Memory B cell (primary cell): ENCODE measurements at regions not wholly inside any gene's neighbourhood (a gene's known extent, or its start where the extent isn't known, plus 50 kb on each side); places are given as distances from the start of the nearest gene placed in this dataset.

Source experiments
- ATAC-seq: fragments of 150-1000 bp; cut with Tn5 transposase; 2 replicates; pipeline ENCODE4 v1.10.0; 2021; ENCODE audit warnings: low read depth, mild to moderate bottlenecking, moderate library complexity
- DNase-seq, 2 donors: peaks; one replicate each; pipeline ENCODE4 v3.0.0; 2022; ENCODE audit warnings: low spot score in 2 of 2
- H3K27ac Mint-ChIP-seq: one replicate; pipeline ENCODE4 v1.8.0; 2022; ENCODE audit warnings: mild to moderate bottlenecking, moderate library complexity, mixed read lengths
- H3K27me3 Mint-ChIP-seq: one replicate; pipeline ENCODE4 v1.8.0; 2022; ENCODE audit warnings: mixed read lengths
- H3K36me3 Mint-ChIP-seq: one replicate; pipeline ENCODE4 v1.8.0; 2022; ENCODE audit warnings: mild to moderate bottlenecking, mixed read lengths
- H3K4me1 Mint-ChIP-seq: one replicate; pipeline ENCODE4 v1.8.0; 2022; ENCODE audit warnings: mixed read lengths
- H3K4me3 Mint-ChIP-seq: one replicate; pipeline ENCODE4 v1.8.0; 2022; ENCODE audit warnings: mild to moderate bottlenecking, moderate library complexity, mixed read lengths
- H3K9me3 Mint-ChIP-seq: one replicate; pipeline ENCODE4 v1.8.0; 2022; ENCODE audit warnings: mixed read lengths

- no peaks in the 10 kb centered on the region for H3K4me1 Mint-ChIP-seq
- H3K36me3 Mint-ChIP-seq: no peaks in the 10 kb centered on the region
These were observed 811.7 kb downstream of the TLR4 start for GRCh38 chr9:118515947-118516346.

GRCh38 chr9:118521261-118521660 lies 817.1 kb downstream of the TLR4 start:
- Mint-ChIP-seq H3K36me3 (no peaks in the 10 kb centered on the region), H3K27ac (no peak overlapping the region), H3K27me3 (peaks cover 1% of the 10 kb centered on the region), H3K9me3 (no peaks in the 10 kb centered on the region), H3K4me1 (no peaks in the 10 kb centered on the region), H3K4me3 (no peak overlapping the region)
- ATAC-seq (no peak), DNase-seq (no peak)

More at GRCh38 chr9:118515947-118516346, 811.7 kb downstream of the TLR4 start:
- peaks cover 3% of the 10 kb centered on the region for H3K9me3 Mint-ChIP-seq
- peaks cover 1% of the 10 kb centered on the region for H3K27me3 Mint-ChIP-seq
- DNase-seq (no peak), ATAC-seq (no peak)
- H3K27ac Mint-ChIP-seq: no peak overlapping the region
- H3K4me3 Mint-ChIP-seq: no peak overlapping the region

- no peak overlapping the region for H3K27ac Mint-ChIP-seq
- H3K27me3 Mint-ChIP-seq: peaks cover 1% of the 10 kb centered on the region
- H3K9me3 Mint-ChIP-seq: no peaks in the 10 kb centered on the region
- no peak for DNase-seq
- no peaks in the 10 kb centered on the region for H3K36me3 Mint-ChIP-seq
- no peaks in the 10 kb centered on the region for H3K4me1 Mint-ChIP-seq
- no peak overlapping the region for H3K4me3 Mint-ChIP-seq
- ATAC-seq: no peak
These were observed 818.2 kb downstream of the TLR4 start for GRCh38 chr9:118522093-118523028.

GRCh38 chr9:118527261-118527660 lies 823.1 kb downstream of the TLR4 start:
- no peaks in the 10 kb centered on the region for H3K4me1 Mint-ChIP-seq

GRCh38 chr9:118529210-118529609 lies 825.0 kb downstream of the TLR4 start:
- ATAC-seq (no peak), DNase-seq (no peak)
- Mint-ChIP-seq H3K9me3 (no peaks in the 10 kb centered on the region), H3K4me1 (no peaks in the 10 kb centered on the region), H3K36me3 (no peaks in the 10 kb centered on the region), H3K27me3 (no peaks in the 10 kb centered on the region), H3K27ac (no peak overlapping the region), H3K4me3 (no peak overlapping the region)

More at GRCh38 chr9:118527261-118527660, 823.1 kb downstream of the TLR4 start:
- Mint-ChIP-seq H3K27me3 (no peaks in the 10 kb centered on the region), H3K27ac (no peak overlapping the region), H3K4me3 (no peak overlapping the region), H3K36me3 (no peaks in the 10 kb centered on the region), H3K9me3 (no peaks in the 10 kb centered on the region)
- DNase-seq (no peak), ATAC-seq (no peak)

- ATAC-seq (no peak), DNase-seq (no peak)
- Mint-ChIP-seq H3K4me1 (no peaks in the 10 kb centered on the region), H3K27me3 (no peaks in the 10 kb centered on the region), H3K36me3 (no peaks in the 10 kb centered on the region), H3K27ac (no peak overlapping the region), H3K4me3 (no peak overlapping the region), H3K9me3 (no peaks in the 10 kb centered on the region)
These were observed 825.5 kb downstream of the TLR4 start for GRCh38 chr9:118529624-118530214.

GRCh38 chr9:118532592-118532991 lies 828.4 kb downstream of the TLR4 start:
- Mint-ChIP-seq H3K36me3 (no peaks in the 10 kb centered on the region), H3K4me3 (no peak overlapping the region), H3K27ac (no peak overlapping the region), H3K27me3 (no peaks in the 10 kb centered on the region), H3K9me3 (no peaks in the 10 kb centered on the region), H3K4me1 (no peaks in the 10 kb centered on the region)
- no peak for ATAC-seq
- no peak for DNase-seq

- DNase-seq: no peak
- Mint-ChIP-seq H3K27me3 (no peaks in the 10 kb centered on the region), H3K4me3 (no peak overlapping the region), H3K9me3 (no peaks in the 10 kb centered on the region), H3K4me1 (no peaks in the 10 kb centered on the region), H3K36me3 (no peaks in the 10 kb centered on the region), H3K27ac (no peak overlapping the region)
- no peak for ATAC-seq
These were observed 828.9 kb downstream of the TLR4 start for GRCh38 chr9:118533101-118533500.

- Mint-ChIP-seq H3K27ac (no peak overlapping the region), H3K36me3 (no peaks in the 10 kb centered on the region), H3K4me1 (no peaks in the 10 kb centered on the region), H3K9me3 (no peaks in the 10 kb centered on the region), H3K4me3 (no peak overlapping the region), H3K27me3 (no peaks in the 10 kb centered on the region)
- ATAC-seq: no peak
- DNase-seq: no peak
These were observed 829.6 kb downstream of the TLR4 start for GRCh38 chr9:118533850-118534249.

- H3K27ac Mint-ChIP-seq: no peak overlapping the region
- H3K27me3 Mint-ChIP-seq: no peaks in the 10 kb centered on the region
- H3K36me3 Mint-ChIP-seq: no peaks in the 10 kb centered on the region
- H3K4me1 Mint-ChIP-seq: no peaks in the 10 kb centered on the region
- ATAC-seq (no peak), DNase-seq (no peak)
- H3K9me3 Mint-ChIP-seq: no peaks in the 10 kb centered on the region
- H3K4me3 Mint-ChIP-seq: no peak overlapping the region
These were observed 832.0 kb downstream of the TLR4 start for GRCh38 chr9:118536153-118536552.

GRCh38 chr9:118538959-118539358 lies 830.3 kb downstream of the BRINP1 start:
- Mint-ChIP-seq H3K36me3 (no peaks in the 10 kb centered on the region), H3K4me1 (no peaks in the 10 kb centered on the region), H3K4me3 (no peak overlapping the region), H3K27me3 (no peaks in the 10 kb centered on the region), H3K9me3 (no peaks in the 10 kb centered on the region), H3K27ac (no peak overlapping the region)
- DNase-seq: no peak
- ATAC-seq: no peak

- Mint-ChIP-seq H3K27ac (no peak overlapping the region), H3K9me3 (peaks cover 8% of the 10 kb centered on the region), H3K36me3 (no peaks in the 10 kb centered on the region), H3K27me3 (no peaks in the 10 kb centered on the region), H3K4me3 (no peak overlapping the region), H3K4me1 (no peaks in the 10 kb centered on the region)
- DNase-seq (no peak), ATAC-seq (no peak)
These were observed 815.8 kb downstream of the BRINP1 start for GRCh38 chr9:118553465-118553864.

- Mint-ChIP-seq H3K4me1 (no peaks in the 10 kb centered on the region), H3K4me3 (no peak overlapping the region), H3K27ac (no peak overlapping the region), H3K36me3 (no peaks in the 10 kb centered on the region), H3K27me3 (no peaks in the 10 kb centered on the region), H3K9me3 (peaks cover 8% of the 10 kb centered on the region)
- ATAC-seq (no peak), DNase-seq (no peak)
These were observed 814.2 kb downstream of the BRINP1 start for GRCh38 chr9:118554987-118555386.

GRCh38 chr9:118558026-118558425 lies 811.2 kb downstream of the BRINP1 start:
- Mint-ChIP-seq H3K27me3 (no peaks in the 10 kb centered on the region), H3K36me3 (no peaks in the 10 kb centered on the region)

More at GRCh38 chr9:118558026-118558425, 811.2 kb downstream of the BRINP1 start:
- Mint-ChIP-seq H3K4me1 (no peaks in the 10 kb centered on the region), H3K9me3 (peaks cover 8% of the 10 kb centered on the region), H3K4me3 (no peak overlapping the region), H3K27ac (no peak overlapping the region)
- no peak for ATAC-seq
- no peak for DNase-seq
